ACC112 (cell line): ENCODE measurements at regions not wholly inside any gene's neighbourhood (a gene's known extent, or its start where the extent isn't known, plus 50 kb on each side); places are given as distances from the start of the nearest gene placed in this dataset.

Source experiments
- H2AFZ ChIP-seq: fragments of 200-600 bp; sonication (generic); one replicate; pipeline ENCODE4 v1.6.0; 2017; ENCODE audit warnings: antibody characterized with exemption, low read length; ENCODE audit not compliant: unreplicated experiment
- H3K27ac ChIP-seq: fragments of 200-600 bp; sonication (generic); 2 replicates; pipeline ENCODE4 v1.5.1; 2014; ENCODE audit warnings: low read depth, mild to moderate bottlenecking, antibody characterized with exemption, low read length, moderate library complexity
- H3K27me3 ChIP-seq: fragments of 200-600 bp; sonication (generic); 2 replicates; pipeline ENCODE4 v1.6.1; 2014; ENCODE audit warnings: mild to moderate bottlenecking, antibody characterized with exemption, low read length, moderate library complexity, mixed read lengths; ENCODE audit not compliant: insufficient read depth
- H3K36me3 ChIP-seq: fragments of 200-600 bp; sonication (generic); 2 replicates; pipeline ENCODE4 v1.6.1; 2016; ENCODE audit warnings: mild to moderate bottlenecking, antibody characterized with exemption, low read length, moderate library complexity, mixed read lengths; ENCODE audit not compliant: insufficient read depth
- H3K4me1 ChIP-seq: fragments of 200-600 bp; sonication (generic); one replicate; pipeline ENCODE4 v1.6.1; 2016; ENCODE audit warnings: low read length, mixed read lengths; ENCODE audit not compliant: insufficient read depth, unreplicated experiment, control insufficient read depth
- H3K4me3 ChIP-seq: fragments of 200-600 bp; sonication (generic); 2 replicates; pipeline ENCODE4 v1.5.1; 2014; ENCODE audit warnings: mild to moderate bottlenecking, low read depth, low read length
- H3K79me2 ChIP-seq: fragments of 200-600 bp; sonication (generic); one replicate; pipeline ENCODE4 v1.6.0; 2016; ENCODE audit warnings: low read length; ENCODE audit not compliant: control insufficient read depth, unreplicated experiment, insufficient read depth

DNA sequence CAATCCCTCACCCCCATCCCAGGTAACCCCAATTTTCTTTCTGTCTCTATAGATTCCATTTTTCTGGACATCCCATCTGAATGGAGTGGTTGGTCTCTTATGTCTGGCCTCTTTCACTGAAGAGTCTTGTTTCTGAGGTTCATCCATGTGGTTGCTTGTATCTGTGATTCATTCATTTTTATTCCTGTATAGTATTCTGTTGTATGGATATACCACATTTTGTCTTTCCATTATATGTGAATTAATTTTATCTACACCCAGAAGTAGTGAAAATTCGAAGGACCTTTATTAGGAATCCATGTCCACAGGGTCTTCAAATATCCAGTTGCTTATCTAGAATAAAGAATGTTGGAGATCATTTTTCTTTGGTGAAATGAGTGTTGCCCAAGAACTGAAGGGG, 207.6 kb upstream of the MSX2 start:
- H3K27ac ChIP-seq = no peak overlapping the region
- H3K27me3 ChIP-seq = no peaks in the 10 kb centered on the region; the same call in 1 of the 2 replicates
- H3K4me1 ChIP-seq = no peaks in the 10 kb centered on the region
- H3K79me2 ChIP-seq = no peaks in the 10 kb centered on the region
- no peak overlapping the region for H2AFZ ChIP-seq
- no peaks in the 10 kb centered on the region for H3K36me3 ChIP-seq
- H3K4me3 ChIP-seq = no peak overlapping the region

- Histone ChIP-seq H3K27ac (no peak overlapping the region), H3K79me2 (no peaks in the 10 kb centered on the region), H3K36me3 (no peaks in the 10 kb centered on the region), H2AFZ (no peak overlapping the region), H3K4me1 (no peaks in the 10 kb centered on the region), H3K4me3 (no peak overlapping the region), H3K27me3 (no peaks in the 10 kb centered on the region; the same call in 1 of the 2 replicates)
Observed at GRCh38 chr5:174518512-174518911, 205.9 kb upstream of the MSX2 start.

DNA sequence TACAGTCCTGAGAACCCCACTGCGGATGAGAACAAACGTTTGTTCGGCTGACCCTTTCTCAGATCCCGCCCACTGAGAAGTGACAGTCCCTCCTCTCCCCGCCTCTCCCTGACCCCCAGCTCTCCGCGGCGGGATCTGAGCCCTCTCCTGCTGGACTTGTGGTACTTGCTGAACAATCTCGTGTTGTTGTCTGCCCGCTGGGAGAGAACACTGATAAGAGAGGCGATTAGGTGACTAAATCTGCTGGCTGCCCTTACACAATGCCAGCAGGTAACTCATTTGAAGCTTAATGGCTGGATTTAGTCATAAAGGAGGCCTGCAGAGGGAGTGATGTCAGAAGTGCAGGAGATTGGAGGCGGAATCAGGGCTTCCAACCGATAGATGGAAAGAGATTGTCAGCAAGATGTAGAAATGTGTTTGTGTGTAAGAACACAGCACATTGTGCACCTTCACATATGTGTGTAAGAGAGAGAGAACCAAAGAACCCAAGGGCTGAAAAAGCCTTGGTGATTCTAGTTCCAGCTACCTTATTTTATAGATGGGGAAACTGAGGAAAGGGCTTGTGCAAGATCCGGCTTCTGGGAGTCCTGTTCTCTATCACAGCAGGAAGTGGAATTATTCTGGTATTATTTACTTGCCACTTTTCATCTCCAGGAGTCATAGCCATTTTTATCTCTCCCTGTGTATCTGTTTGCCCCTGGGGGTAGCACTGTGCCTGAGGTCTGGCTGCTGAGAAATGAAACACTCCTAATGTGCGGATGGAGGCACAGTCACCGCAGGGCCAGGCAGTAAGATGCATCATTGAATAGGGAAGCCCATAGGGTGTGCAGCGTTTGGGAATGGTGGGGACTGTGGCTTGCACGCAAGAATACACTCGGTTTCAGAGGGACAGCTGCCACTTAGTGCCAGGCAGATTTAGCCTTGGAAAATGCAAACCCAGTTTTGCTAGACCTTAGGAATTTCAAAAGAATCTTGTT, 203.7 kb upstream of the MSX2 start:
- Histone ChIP-seq H3K36me3 (no peaks in the 10 kb centered on the region), H3K4me1 (no peaks in the 10 kb centered on the region), H3K27ac (no peak overlapping the region), H3K27me3 (no peaks in the 10 kb centered on the region; the same call in 1 of the 2 replicates), H3K79me2 (no peaks in the 10 kb centered on the region), H3K4me3 (no peak overlapping the region), H2AFZ (no peak overlapping the region)

- H3K27ac ChIP-seq = no peak overlapping the region
- no peaks in the 10 kb centered on the region for H3K36me3 ChIP-seq
- no peaks in the 10 kb centered on the region; the same call in 1 of the 2 replicates for H3K27me3 ChIP-seq
- no peaks in the 10 kb centered on the region for H3K4me1 ChIP-seq
- H3K4me3 ChIP-seq = no peak overlapping the region
- H2AFZ ChIP-seq = no peak overlapping the region
- H3K79me2 ChIP-seq = no peaks in the 10 kb centered on the region
Observed at GRCh38 chr5:174521449-174521848, 202.9 kb upstream of the MSX2 start.

DNA sequence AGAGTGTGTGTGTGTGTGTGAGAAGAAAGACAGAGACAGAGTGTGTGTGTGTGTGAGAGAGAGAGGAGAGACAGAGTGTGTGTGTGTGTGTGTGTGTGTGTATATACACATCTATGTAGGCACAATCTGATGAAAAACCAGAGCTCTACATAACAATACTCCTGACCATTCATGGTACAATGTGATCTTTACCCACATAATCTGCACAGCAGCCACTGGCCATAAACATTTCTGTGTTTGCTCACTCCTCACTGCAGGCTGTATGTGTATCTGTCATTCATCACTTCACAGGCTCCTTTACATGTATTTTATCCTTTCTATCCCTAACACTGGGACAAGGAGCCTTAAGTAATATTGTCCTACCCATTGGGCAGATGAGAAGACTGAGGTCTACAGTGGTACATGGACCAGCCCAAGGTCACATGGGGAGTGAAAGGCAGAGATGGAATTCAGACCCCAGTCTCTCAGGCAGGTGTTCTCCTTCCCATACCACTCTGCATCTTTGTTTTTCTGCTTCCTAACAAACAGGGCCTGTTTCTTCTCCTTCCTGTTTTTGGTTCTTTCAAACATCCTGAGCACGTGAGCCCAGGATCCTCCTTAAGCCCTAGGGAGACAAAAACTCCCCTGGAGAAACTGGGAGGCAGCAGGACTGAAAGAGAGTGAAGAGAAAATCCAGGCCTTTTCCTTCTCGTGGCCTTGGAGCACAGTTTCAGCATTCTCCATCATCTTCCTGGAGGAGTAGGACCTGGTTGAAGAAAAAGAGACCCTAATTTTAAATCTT, 201.7 kb upstream of the MSX2 start:
- no peaks in the 10 kb centered on the region for H3K79me2 ChIP-seq
- H3K27me3 ChIP-seq = no peaks in the 10 kb centered on the region; the same call in 1 of the 2 replicates
- H3K4me1 ChIP-seq = no peaks in the 10 kb centered on the region
- H3K27ac ChIP-seq = no peak overlapping the region
- no peak overlapping the region for H2AFZ ChIP-seq
- H3K4me3 ChIP-seq = no peak overlapping the region
- H3K36me3 ChIP-seq = no peaks in the 10 kb centered on the region

DNA sequence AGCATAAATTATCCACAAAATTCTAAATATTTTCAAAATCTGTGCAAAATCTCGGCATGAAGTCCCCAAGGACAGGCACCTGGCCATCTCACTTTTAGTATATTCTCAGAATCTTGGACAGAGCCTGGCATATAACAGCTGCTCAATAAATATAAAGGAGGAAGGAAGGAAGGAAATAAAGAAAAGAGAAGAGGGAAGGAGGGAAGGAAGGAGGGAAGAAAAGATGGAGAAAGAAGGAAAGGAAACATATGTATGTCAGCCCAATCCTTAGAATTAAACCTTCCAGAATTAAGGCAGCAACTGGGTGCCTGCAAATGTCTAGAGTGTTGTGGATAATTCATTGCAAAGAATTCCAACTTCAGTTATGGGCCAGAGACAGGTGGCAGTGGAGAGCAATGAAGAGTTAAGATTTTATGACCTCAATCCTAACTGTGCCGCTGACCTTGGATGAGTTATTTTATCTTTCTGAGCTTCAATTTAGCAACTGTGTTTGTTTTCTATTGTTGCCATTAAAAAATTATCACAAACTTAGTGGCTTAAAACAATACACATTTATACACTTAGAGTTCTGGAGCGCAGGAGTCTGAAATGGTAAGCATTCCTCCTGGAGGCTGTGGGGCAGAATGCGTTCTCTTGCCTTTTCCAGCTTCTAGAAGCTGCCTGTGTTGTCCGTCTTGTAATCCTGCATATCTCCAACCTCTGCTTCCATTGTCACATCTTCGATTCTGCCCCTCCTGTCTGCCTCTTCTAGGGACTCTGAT, 200.9 kb upstream of the MSX2 start:
- Histone ChIP-seq H3K79me2 (no peaks in the 10 kb centered on the region), H3K27ac (no peak overlapping the region), H3K4me1 (no peaks in the 10 kb centered on the region), H2AFZ (no peak overlapping the region), H3K4me3 (no peak overlapping the region), H3K36me3 (no peaks in the 10 kb centered on the region), H3K27me3 (no peaks in the 10 kb centered on the region; the same call in 1 of the 2 replicates)

- Histone ChIP-seq H3K79me2 (no peaks in the 10 kb centered on the region), H3K4me1 (no peaks in the 10 kb centered on the region), H3K36me3 (no peaks in the 10 kb centered on the region), H3K27me3 (no peaks in the 10 kb centered on the region; the same call in 1 of the 2 replicates), H3K27ac (no peak overlapping the region), H3K4me3 (no peak overlapping the region), H2AFZ (no peak overlapping the region)
Observed at GRCh38 chr5:174524351-174524750, 200.0 kb upstream of the MSX2 start.

DNA sequence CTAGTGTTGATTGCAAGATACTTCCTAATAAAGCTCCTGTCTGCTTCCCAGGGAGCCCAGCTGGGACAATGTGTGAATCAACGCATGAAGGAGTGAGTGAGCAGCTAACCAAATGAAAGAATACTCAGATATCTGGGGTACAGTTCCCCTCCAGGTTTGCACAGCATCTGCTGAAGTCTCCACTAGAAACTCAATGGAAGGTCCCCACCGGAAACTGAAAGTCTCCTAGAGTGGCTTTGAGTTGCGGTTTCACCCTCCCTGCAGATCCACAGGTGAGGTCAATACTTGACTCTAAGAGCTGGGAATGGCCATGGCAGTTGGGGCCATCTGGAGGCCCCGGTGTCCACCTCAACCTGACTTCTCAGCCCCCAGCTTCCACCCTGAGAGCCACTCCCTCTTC, 198.2 kb upstream of the MSX2 start:
- H3K36me3 ChIP-seq = no peaks in the 10 kb centered on the region
- H3K27me3 ChIP-seq = no peaks in the 10 kb centered on the region
- no peak overlapping the region for H2AFZ ChIP-seq
- H3K4me3 ChIP-seq = no peak overlapping the region
- H3K79me2 ChIP-seq = no peaks in the 10 kb centered on the region
- no peak overlapping the region for H3K27ac ChIP-seq
- no peaks in the 10 kb centered on the region for H3K4me1 ChIP-seq

- H2AFZ ChIP-seq = no peak overlapping the region
- H3K4me1 ChIP-seq = peaks cover 10% of the 10 kb centered on the region
- H3K36me3 ChIP-seq = no peaks in the 10 kb centered on the region
Observed at GRCh38 chr5:174527916-174528540, 196.4 kb upstream of the MSX2 start.

More at GRCh38 chr5:174527916-174528540, 196.4 kb upstream of the MSX2 start:
- H3K27me3 ChIP-seq = no peaks in the 10 kb centered on the region
- no peak overlapping the region for H3K4me3 ChIP-seq
- no peak overlapping the region for H3K27ac ChIP-seq
- H3K79me2 ChIP-seq = no peaks in the 10 kb centered on the region
